Amniotic stem cell (primary cell): ENCODE measurements at regions not wholly inside any gene's neighbourhood (a gene's known extent, or its start where the extent isn't known, plus 50 kb on each side); places are given as distances from the start of the nearest gene placed in this dataset.
"Not testable (repeated sequence)": the region's sequence is repeated elsewhere in the genome, so short reads cannot be mapped to it uniquely, and the experiment has no call there.

Experiments
- DNase-seq: peaks from one replicate; lab custom pipeline; 2025; lab: John Stamatoyannopoulos, UW

DNA sequence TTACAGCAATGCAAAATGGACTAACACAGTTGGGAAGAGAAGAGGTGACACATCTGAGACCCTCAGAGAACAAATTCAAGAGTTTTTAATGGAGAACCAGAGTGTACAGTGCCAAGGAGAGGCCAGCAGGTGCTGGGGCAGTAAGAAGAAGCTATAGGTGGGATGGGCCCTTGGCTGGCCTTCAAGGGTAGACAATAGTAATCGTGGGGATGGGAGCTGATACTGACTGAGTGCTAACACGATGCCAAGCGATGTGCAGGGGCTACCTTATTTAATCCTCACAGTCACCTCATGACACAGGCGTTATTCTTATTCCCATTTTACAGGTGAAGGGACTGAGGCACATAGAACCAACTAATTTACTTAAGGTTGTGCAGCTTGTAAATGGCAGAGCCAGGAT, 131.9 kb upstream of the ID2 start:
- no peak for DNase-seq

DNA sequence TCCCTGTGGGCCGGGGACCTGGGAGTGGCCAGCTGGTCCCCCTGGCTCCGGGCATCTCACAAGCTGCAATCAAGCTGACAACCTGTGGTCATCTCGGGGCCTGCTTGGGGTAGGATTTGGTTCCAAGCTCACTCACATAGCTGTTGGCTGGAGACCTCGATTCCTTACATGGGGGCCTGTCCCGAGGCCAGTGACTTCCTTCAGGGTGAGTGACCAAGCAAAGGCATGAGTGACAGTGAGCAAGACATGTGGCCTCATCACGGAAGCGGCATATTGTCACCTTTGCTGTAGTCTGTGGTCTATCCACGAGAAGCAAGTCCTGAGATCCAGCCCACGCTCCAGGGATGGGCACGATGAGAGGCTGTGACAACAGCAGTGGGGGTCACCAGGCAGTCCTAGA, 131.4 kb upstream of the ID2 start:
- no peak for DNase-seq

DNA sequence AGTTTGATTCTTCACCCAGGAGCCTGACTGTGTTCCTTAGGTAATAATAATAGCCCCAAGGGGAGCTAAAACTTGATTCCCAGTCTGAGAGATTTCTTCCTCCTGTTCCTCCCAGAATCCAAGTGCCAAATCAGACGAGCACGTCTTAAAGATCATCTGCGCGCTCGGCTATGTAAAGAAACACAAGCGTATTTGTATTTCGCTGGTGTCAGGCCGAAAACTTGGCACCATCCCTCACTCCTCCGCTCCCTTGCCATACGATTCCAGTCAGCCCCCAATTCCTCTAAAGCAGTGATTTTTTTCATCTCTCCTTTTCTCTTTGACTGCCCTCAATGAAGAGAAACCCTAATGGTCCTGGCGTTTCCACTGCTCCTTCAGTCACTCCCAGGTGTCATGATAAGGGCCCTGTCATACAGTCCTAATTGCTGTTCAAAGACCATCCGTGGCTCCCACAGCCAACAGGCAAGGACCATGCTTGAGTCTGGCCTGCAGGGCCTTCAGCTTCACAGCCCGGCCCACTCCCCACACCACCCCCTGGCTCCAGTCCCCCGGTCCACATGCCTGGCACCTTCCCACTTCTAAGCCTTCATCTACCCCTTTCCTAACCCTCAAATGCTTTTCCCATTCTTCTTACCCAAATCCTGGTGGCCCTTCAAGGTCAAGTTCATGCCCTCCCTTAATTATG, 130.8 kb upstream of the ID2 start:
- DNase-seq, result no peak

- no peak for DNase-seq
Measured at GRCh38 chr2:8551622-8552074, 130.2 kb upstream of the ID2 start.

DNA sequence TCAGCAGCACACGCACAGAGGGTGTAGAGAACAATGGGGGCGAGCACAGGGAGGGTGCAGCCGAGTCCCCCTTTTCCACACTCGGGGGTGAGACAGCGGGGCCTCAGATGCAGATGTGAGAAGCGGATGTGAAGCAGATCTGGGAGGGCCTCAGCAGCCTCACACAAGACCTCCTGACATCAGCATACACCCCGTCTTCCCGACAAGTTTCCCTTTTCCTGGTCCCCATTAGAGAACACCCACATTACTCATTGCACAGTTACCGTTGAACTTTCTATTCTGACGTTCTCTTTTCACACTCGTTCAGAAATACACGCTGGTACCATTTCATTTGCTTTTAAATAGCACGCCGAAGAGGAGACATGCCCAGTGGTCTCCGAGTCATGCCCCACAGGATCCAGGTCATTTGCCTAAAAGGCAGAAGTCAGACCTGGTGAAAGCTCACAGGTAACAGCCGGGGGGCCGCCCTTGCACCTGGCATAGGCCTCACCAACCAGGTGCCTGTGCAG, 129.5 kb upstream of the ID2 start:
- DNase-seq, result no peak

GRCh38 chr2:8553643-8554042, 128.2 kb upstream of the ID2 start:
- DNase-seq, result no peak

GRCh38 chr2:8554296-8554806, 127.5 kb upstream of the ID2 start:
- DNase-seq, result no peak

DNA sequence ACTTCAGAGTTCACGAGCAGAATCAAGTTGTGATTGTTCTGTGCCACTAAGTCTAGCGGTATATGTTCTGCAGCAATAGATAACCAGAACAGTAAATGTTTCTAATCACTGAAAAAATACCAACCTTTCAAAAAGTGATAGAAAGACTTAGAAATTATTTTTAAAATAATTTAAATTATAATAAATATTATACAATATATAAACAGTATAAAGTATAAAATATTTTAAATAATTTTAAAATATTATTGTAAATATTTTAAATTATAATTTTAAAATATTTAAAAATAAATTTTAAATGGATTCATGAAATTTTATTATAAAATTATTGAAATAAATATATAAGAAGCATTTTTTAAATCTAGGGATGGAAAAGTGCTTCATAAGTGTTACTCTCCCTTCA, 126.3 kb upstream of the ID2 start:
- no peak for DNase-seq

DNA sequence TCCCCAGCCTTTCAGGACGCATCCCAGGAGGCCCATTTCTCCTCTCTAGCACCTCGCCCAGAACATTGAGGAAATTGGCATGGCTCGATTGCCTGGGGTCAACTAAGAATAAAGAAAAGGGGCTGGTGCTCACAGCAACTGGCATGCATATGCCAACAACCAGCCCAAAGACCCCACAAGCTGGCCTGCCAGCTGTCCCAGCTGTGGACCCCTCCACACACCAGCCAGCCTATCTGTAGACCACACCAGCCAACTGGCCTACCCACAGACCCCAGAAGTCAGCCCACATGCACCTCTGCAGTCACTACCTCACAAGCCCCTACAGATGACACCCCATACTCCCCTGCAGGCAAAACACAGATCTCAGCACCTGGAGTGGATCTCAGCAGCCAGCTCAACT, 123.8 kb upstream of the ID2 start:
- DNase-seq, result no peak

- DNase-seq, result no peak
Measured at GRCh38 chr2:8558956-8559355, 122.9 kb upstream of the ID2 start.

- no peak for DNase-seq
Measured at GRCh38 chr2:8559805-8560204, 122.1 kb upstream of the ID2 start.

DNA sequence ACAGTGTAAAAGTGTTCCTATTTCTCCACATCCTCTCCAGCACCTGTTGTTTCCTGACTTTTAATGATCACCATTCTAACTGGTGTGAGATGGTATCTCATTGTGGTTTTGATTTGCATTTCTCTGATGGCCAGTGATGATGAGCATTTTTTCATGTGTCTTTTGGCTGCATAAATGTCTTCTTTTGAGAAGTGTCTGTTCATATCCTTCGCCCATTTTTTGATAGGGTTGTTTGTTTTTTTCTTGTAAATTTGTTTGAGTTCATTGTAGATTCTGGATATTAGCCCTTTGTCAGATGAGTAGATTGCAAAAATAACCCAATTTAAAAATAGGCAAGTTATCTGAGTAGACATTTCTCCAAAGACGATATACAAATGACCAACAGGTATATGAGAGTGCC, 120.2 kb upstream of the ID2 start:
- DNase-seq, result not testable (repeated sequence)

- no peak for DNase-seq
Measured at GRCh38 chr2:8563814-8564474, 117.9 kb upstream of the ID2 start.

DNA sequence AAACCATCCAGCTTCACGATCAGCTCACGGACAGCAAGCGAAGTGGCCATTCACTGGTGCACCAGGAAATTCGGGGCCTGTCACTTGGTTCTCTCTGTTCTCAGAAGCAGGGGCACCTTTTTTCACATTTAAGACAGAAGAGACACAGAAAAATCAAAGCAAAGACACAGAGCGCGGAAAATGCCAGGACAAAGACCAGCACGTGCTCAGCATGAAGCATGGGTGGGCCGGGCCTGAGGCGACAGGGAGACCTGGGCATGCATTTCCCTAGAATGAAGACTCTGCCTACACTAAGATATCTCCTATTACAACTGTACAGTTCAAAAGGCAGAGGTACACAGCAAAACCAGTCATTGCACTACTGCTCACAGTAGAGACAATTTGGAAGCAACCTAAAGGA, 117.4 kb upstream of the ID2 start:
- no peak for DNase-seq

GRCh38 chr2:8565399-8566154, 116.3 kb upstream of the ID2 start:
- DNase-seq, result no peak

- no peak for DNase-seq
Measured at GRCh38 chr2:8566155-8566670, 115.6 kb upstream of the ID2 start.

DNA sequence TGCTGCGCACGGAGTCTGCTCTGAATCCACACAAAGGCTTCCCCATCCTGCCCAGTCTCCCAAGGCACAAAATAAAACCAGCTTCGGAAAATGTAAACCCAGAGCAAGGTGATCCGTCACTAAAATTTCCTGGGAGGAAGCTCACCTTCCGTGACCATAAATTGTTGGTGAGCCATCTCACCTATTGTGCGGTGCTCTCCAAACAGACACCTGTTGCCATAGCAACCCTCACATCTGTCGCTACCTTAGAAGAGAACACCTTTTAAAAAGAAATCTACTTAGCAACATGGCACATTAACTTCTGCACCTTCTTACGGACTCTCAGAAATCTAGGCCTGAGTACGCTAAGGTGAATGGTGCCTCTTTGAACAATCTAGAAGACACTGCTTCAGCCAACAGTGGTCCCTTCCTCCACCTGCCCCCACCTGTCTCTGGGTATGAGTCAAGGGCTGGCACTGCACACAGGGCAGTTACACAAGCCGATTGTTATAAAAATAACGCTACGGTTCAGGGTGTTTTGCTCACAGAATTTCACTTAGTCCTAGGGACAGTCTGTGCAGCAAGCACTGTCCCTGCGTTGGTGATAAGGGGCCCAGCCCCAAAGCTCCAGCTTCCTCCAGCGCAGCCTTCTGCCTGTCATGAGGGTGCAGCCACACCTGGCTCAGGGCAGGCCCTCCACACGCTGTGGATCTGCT, 114.9 kb upstream of the ID2 start:
- DNase-seq, result no peak

DNA sequence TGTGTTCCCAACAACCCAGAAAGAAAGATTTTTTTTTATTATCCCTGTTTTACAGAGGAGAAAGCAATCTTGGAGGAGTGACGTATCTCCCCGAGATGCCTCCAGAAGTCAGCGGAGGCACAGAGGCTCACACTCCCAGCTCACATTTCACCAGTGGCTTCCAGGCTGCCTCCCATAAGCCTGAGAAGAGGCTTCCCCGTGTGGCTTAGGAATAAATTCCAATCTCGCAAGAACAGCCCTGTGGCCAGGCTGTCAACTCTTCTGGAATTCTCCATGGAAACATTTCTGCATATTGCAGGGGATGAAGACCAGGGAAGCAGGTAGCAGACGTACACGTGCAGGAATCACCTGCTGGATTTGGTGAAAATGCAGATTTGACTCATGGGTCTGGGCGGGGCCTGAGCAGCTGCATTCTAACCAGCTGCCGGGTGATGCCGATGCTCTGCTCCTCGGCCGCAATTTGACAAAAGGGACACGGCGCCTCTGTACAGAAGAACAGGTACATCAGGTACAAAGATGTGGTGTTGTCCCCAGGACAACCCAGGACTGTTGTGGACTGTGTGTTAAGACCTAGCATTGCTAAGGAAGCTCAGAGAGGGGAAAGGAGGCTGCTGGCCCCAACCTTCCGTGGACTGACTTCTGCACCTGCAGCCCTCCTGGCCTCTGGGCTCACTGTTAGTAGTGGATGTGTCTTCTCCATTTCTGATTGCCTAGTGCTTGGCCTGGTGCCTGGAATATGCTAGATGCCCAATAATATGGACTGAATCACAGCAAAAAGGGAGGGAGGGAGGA, 114.2 kb upstream of the ID2 start:
- DNase-seq, result no peak

DNA sequence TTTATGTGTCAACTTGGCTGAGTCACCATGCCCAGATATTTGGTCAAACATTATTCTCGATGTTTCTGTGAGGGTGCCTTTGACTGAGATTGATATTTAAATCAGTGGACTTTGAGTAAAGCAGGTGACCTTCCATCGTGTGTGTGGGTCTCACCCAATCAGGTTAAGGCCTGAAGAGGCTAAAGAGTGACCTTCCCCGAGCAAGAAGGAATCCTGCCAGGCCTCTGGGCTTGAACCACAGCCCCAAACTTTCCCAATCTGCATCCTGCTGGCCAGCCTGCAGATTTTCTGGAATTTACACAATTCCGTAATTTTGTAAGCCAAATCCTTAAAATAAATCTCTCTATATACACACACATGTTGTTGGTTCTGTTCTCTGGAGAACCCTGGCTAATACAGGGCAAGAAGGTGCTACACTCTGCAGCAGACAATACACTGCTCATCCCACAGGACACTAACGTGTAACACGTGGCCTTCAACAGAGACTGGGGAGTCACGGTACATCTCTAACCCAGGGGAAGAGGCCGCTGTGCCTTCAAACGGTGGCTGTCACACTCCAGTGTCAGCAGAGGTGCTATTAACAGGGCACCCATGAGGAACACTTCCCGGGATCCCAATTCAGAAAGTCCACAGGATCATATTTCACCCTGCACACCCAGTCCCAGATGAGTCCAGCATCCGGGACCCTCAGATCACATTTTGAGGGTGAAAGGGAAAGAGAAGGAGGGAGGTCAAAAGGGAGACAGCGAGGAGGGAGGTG, 113.1 kb upstream of the ID2 start:
- no peak for DNase-seq

DNA sequence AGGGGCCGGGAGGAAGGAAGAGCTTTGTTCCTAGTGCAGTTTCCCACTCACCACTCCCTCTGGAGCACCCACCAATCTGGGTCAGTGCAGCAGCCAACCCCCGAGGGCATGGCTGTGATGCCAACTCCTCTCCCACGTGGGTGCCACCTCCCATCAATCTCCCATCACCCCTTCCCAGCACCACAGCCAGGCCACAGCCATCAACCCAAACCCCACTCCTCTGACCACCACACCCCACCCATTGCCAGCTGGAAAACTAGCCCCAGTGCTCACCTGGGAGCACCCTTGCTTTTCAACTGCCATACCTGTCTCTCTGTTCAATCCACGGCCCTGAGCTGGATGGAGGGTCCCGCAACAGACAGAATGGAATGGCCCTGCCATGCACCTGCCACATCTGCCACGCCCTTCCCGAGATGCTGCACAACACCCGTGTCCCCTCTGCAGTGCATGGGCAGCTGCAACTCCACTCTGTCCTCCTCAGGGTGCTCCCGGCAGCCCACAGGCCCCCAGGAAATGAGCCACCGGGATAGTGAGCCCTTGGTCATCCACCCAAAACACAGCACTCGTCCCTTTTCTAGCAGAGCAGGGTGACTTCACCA, 112.4 kb upstream of the ID2 start:
- DNase-seq, result no peak
